C4-2B (cell line): ENCODE measurements at regions not wholly inside any gene's neighbourhood (a gene's known extent, or its start where the extent isn't known, plus 50 kb on each side); places are given as distances from the start of the nearest gene placed in this dataset.

Experiments used
- CTCF ChIP-seq: fragments of 450-650 bp; conservative IDR thresholded peaks from 2 replicates; pipeline ENCODE4 v1.5.1; 2017; ENCODE audit warnings: mild to moderate bottlenecking
- ZFX ChIP-seq: fragments of 450-650 bp; IDR thresholded peaks from 2 replicates; pipeline ENCODE4 v1.6.1; 2017

GRCh38 chr2:18106841-18107240 lies 228.4 kb downstream of the KCNS3 start:
- TF ChIP-seq CTCF (no peak), ZFX (no peak)
